OCI-LY1 (cell line): ENCODE measurements at regions not wholly inside any gene's neighbourhood (a gene's known extent, or its start where the extent isn't known, plus 50 kb on each side); places are given as distances from the start of the nearest gene placed in this dataset.
"Not testable (repeated sequence)": the region's sequence is repeated elsewhere in the genome, so short reads cannot be mapped to it uniquely, and the experiment has no call there.

Experiments used
- H2AFZ ChIP-seq: fragments of 200-600 bp; sonication (generic), shearing (Covaris generic); 2 replicates; pipeline ENCODE4 v1.6.0; 2014; ENCODE audit warnings: antibody characterized with exemption, mild to moderate bottlenecking, low read length
- H3F3A ChIP-seq: fragments of 200-600 bp; sonication (generic), shearing (Covaris generic); 2 replicates; pipeline ENCODE4 v1.6.0; 2014; ENCODE audit warnings: mild to moderate bottlenecking, antibody characterized with exemption, low read length, moderate library complexity; ENCODE audit not compliant: insufficient read depth
- H3K27ac ChIP-seq: fragments of 200-600 bp; sonication (generic); 2 replicates; pipeline ENCODE4 v1.5.1; 2014; ENCODE audit warnings: low read length, mixed run types, mild to moderate bottlenecking, low read depth; ENCODE audit not compliant: poor library complexity, severe bottlenecking
- H3K27me3 ChIP-seq: fragments of 200-600 bp; sonication (generic); 2 replicates; pipeline ENCODE4 v1.6.0; 2014; ENCODE audit warnings: antibody characterized with exemption, mild to moderate bottlenecking, low read length, moderate library complexity; ENCODE audit not compliant: insufficient read depth
- H3K36me3 ChIP-seq: fragments of 200-600 bp; sonication (generic); 2 replicates; pipeline ENCODE4 v1.6.1; 2014; ENCODE audit warnings: mild to moderate bottlenecking, antibody characterized with exemption, low read length, moderate library complexity, mixed read lengths; ENCODE audit not compliant: insufficient read depth
- H3K4me1 ChIP-seq: fragments of 200-600 bp; sonication (generic); 2 replicates; pipeline ENCODE4 v1.5.1; 2014; ENCODE audit warnings: mild to moderate bottlenecking, low read length, moderate library complexity; ENCODE audit not compliant: insufficient read depth, severe bottlenecking
- H3K4me2 ChIP-seq: fragments of 200-600 bp; sonication (generic), shearing (Covaris generic); 2 replicates; pipeline ENCODE4 v1.6.1; 2014; ENCODE audit warnings: low read length
- H3K4me3 ChIP-seq: fragments of 200-600 bp; sonication (generic); 2 replicates; pipeline ENCODE4 v1.5.1; 2014; ENCODE audit warnings: low read length, low read depth, mild to moderate bottlenecking, mixed read lengths; ENCODE audit not compliant: poor library complexity, severe bottlenecking
- H3K79me2 ChIP-seq: fragments of 200-600 bp; shearing (Covaris generic); 2 replicates; pipeline ENCODE4 v1.6.1; 2016; ENCODE audit warnings: mixed run types, low read length, mixed read lengths; ENCODE audit not compliant: insufficient read depth
- H3K9ac ChIP-seq: fragments of 200-600 bp; sonication (generic), shearing (Covaris generic); 2 replicates; pipeline ENCODE4 v1.6.1; 2014; ENCODE audit warnings: mild to moderate bottlenecking, low read length, mixed read lengths
- H3K9me2 ChIP-seq: fragments of 200-600 bp; sonication (generic), shearing (Covaris generic); 2 replicates; pipeline ENCODE4 v1.6.1; 2014; ENCODE audit warnings: low read depth, mild to moderate bottlenecking, low read length, mixed read lengths
- H3K9me3 ChIP-seq: fragments of 200-600 bp; shearing (Covaris generic); 2 replicates; pipeline ENCODE4 v1.6.1; 2014; ENCODE audit warnings: low read length, mixed read lengths
- H4K20me1 ChIP-seq: fragments of 200-600 bp; sonication (generic), shearing (Covaris generic); 2 replicates; pipeline ENCODE4 v1.6.0; 2016; ENCODE audit warnings: mild to moderate bottlenecking, low read length; ENCODE audit not compliant: insufficient read depth
- CTCF ChIP-seq: fragments of 200-600 bp; sonication (generic), shearing (Covaris generic); IDR thresholded peaks from 2 replicates; pipeline ENCODE4 v1.5.1; 2017; ENCODE audit warnings: mild to moderate bottlenecking, antibody characterized with exemption, low read length, moderate library complexity, mixed read lengths
- EZH2 ChIP-seq: fragments of 200-600 bp; sonication (generic), shearing (Covaris generic); IDR thresholded peaks from 2 replicates; pipeline ENCODE4 v1.8.0; 2017; ENCODE audit warnings: borderline replicate concordance, mixed run types, mild to moderate bottlenecking, antibody characterized with exemption, low read length, moderate library complexity, mixed read lengths

GRCh38 chr3:33941804-33942203 lies 143.4 kb downstream of the PDCD6IP start:
- no peaks in the 10 kb centered on the region for H3K36me3 ChIP-seq
- H3K4me2 ChIP-seq: no peak overlapping the region
- H3K27ac ChIP-seq: no peak overlapping the region
- TF ChIP-seq EZH2 (no peak), CTCF (no peak)
- H3F3A ChIP-seq: no peaks in the 10 kb centered on the region
- H3K79me2 ChIP-seq: no peaks in the 10 kb centered on the region
- no peaks in the 10 kb centered on the region for H3K27me3 ChIP-seq
- H3K4me1 ChIP-seq: no peaks in the 10 kb centered on the region
- H3K9me3 ChIP-seq: no peaks in the 10 kb centered on the region
- no peaks in the 10 kb centered on the region for H4K20me1 ChIP-seq
- no peaks in the 10 kb centered on the region for H3K9me2 ChIP-seq
- H2AFZ ChIP-seq: no peak overlapping the region
- H3K4me3 ChIP-seq: no peak overlapping the region
- no peak overlapping the region for H3K9ac ChIP-seq

GRCh38 chr3:33942483-33943150 lies 144.2 kb downstream of the PDCD6IP start:
- Histone ChIP-seq H3K9me2 (no peaks in the 10 kb centered on the region), H3K79me2 (no peaks in the 10 kb centered on the region), H3K4me2 (no peak overlapping the region), H3K27me3 (no peaks in the 10 kb centered on the region), H2AFZ (no peak overlapping the region), H3K27ac (no peak overlapping the region), H3K4me3 (no peak overlapping the region), H3F3A (no peaks in the 10 kb centered on the region), H3K9ac (no peak overlapping the region), H4K20me1 (no peaks in the 10 kb centered on the region), H3K9me3 (no peaks in the 10 kb centered on the region), H3K36me3 (no peaks in the 10 kb centered on the region), H3K4me1 (no peaks in the 10 kb centered on the region)
- no peak for TF ChIP-seq EZH2
- TF ChIP-seq CTCF: no peak

GRCh38 chr3:33943277-33943676 lies 144.8 kb downstream of the PDCD6IP start:
- Histone ChIP-seq H3K27ac (no peak overlapping the region), H3K4me2 (no peak overlapping the region), H3K27me3 (no peaks in the 10 kb centered on the region), H2AFZ (no peak overlapping the region), H3K9ac (no peak overlapping the region), H4K20me1 (no peaks in the 10 kb centered on the region), H3K79me2 (no peaks in the 10 kb centered on the region), H3F3A (no peaks in the 10 kb centered on the region), H3K4me3 (no peak overlapping the region), H3K9me2 (no peaks in the 10 kb centered on the region), H3K36me3 (no peaks in the 10 kb centered on the region), H3K9me3 (no peaks in the 10 kb centered on the region), H3K4me1 (no peaks in the 10 kb centered on the region)
- TF ChIP-seq EZH2: no peak
- no peak for TF ChIP-seq CTCF

GRCh38 chr3:33946612-33947011 lies 148.2 kb downstream of the PDCD6IP start:
- not testable (repeated sequence) for H3K36me3 ChIP-seq, H2AFZ ChIP-seq, H3K9me3 ChIP-seq, H3K4me2 ChIP-seq, H3K27ac ChIP-seq, H3F3A ChIP-seq, H4K20me1 ChIP-seq, H3K27me3 ChIP-seq, H3K9me2 ChIP-seq, H3K4me3 ChIP-seq, H3K79me2 ChIP-seq, H3K4me1 ChIP-seq, H3K9ac ChIP-seq
